Effector memory CD8-positive, alpha-beta T cell (primary cell): ENCODE measurements at regions not wholly inside any gene's neighbourhood (a gene's known extent, or its start where the extent isn't known, plus 50 kb on each side); places are given as distances from the start of the nearest gene placed in this dataset.
"Not testable (repeated sequence)": the region's sequence is repeated elsewhere in the genome, so short reads cannot be mapped to it uniquely, and the experiment has no call there.

ENCODE experiments used
- ATAC-seq: fragments of 150-1000 bp; cut with Tn5 transposase; replicated peaks from 2 replicates; pipeline ENCODE4 v1.10.0; 2021; ENCODE audit warnings: mild to moderate bottlenecking, moderate library complexity
- DNase-seq, 3 experiments: peaks; one replicate each; pipeline ENCODE4 v3.0.0; 2021
- H3K27ac Mint-ChIP-seq, 2 donors: one replicate each; pipeline ENCODE4 v1.8.0; 2022; ENCODE audit warnings: mild to moderate bottlenecking in 2 of 2, mixed read lengths in 2 of 2, moderate library complexity in 2 of 2
- H3K27me3 Mint-ChIP-seq, 2 donors: one replicate each; pipeline ENCODE4 v1.8.0; 2022; ENCODE audit warnings: mixed read lengths in 2 of 2
- H3K36me3 Mint-ChIP-seq: one replicate; pipeline ENCODE4 v1.8.0; 2022; ENCODE audit warnings: mild to moderate bottlenecking, moderate library complexity, mixed read lengths; ENCODE audit not compliant: insufficient read depth
- H3K4me1 Mint-ChIP-seq, 2 donors: one replicate each; pipeline ENCODE4 v1.8.0; 2022; ENCODE audit warnings: low read depth in 2 of 2, mixed read lengths in 2 of 2
- H3K4me3 Mint-ChIP-seq, 2 donors: one replicate each; pipeline ENCODE4 v1.8.0; 2022; ENCODE audit warnings: mild to moderate bottlenecking in 2 of 2, mixed read lengths in 2 of 2, moderate library complexity in 2 of 2
- H3K9me3 Mint-ChIP-seq, 2 donors: one replicate each; pipeline ENCODE4 v1.8.0; 2022; ENCODE audit warnings: mixed read lengths in 2 of 2

DNA sequence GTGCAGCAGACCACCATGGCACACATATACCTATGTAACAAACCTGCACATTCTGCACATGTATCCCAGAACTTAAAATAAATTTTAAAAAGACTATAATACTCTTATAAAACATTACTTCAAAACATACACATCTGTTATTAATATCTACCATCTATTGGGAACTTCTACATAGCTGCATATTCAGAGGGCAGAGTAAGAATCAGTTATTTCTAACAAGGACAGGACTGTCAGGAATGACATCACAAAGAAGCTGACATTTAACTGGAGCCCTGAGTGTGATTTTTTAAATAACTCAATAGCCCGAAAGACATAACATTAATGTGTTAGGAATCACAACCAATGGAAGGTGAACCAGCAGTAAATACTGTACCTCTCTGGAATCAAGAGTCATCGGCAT is 276.7 kb upstream of the ECI2 start:
- DNase-seq, result no peak
- Mint-ChIP-seq H3K4me1 (no peaks in the 10 kb centered on the region), H3K9me3 (peaks cover 0 to 9% of the 10 kb centered on the region in 2 donors), H3K4me3 (no peak overlapping the region), H3K27me3 (peaks cover 14 to 44% of the 10 kb centered on the region in 2 donors), H3K27ac (no peak overlapping the region), H3K36me3 (no peaks in the 10 kb centered on the region)
- ATAC-seq, result no peak

GRCh38 chr6:4407710-4408109 is 272.3 kb upstream of the ECI2 start:
- DNase-seq, H3K27ac Mint-ChIP-seq, H3K36me3 Mint-ChIP-seq, ATAC-seq, H3K4me1 Mint-ChIP-seq: not testable (repeated sequence)
- Mint-ChIP-seq H3K9me3 (peaks cover 0 to 15% of the 10 kb centered on the region in 2 donors), H3K4me3 (peak overlapping the region in 1 of 2 donors; percentile 6), H3K27me3 (peaks cover 41 to 48% of the 10 kb centered on the region in 2 donors)

DNA sequence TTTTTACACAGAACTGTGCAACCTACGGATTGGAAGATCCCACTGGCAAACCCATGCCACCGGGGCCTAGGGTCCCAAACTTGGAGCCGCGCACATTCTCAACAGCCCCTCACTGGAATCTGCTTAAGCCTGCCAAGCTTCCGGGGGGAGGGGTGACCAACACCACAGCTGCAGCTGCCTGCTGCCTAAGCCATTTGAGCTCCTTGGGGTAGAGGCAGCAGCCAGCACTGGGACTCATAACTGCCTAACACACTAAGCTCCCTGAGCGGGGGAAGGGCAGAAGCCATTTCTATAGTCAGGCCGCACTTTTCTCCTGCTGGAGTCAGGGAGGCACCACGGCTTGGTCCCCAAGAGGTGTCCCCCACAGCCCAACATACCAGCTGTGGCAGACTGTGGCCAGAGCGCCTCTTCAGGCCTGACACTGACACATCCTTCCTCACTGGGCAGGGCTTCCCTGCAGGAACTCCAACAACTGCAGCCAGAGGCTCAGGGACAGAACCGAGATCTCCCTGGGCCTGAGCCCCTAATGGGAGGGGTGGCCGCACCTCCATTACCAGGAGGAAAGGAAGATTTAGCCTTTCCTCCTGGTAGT is 270.3 kb upstream of the ECI2 start:
- no peaks in the 10 kb centered on the region for H3K36me3 Mint-ChIP-seq
- H3K4me1 Mint-ChIP-seq, result no peaks in the 10 kb centered on the region
- H3K27me3 Mint-ChIP-seq, result peaks cover 57 to 60% of the 10 kb centered on the region in 2 donors
- H3K27ac Mint-ChIP-seq, result no peak overlapping the region
- peaks cover 0 to 15% of the 10 kb centered on the region in 2 donors for H3K9me3 Mint-ChIP-seq
- ATAC-seq (no peak), DNase-seq (no peak)
- H3K4me3 Mint-ChIP-seq, result no peak overlapping the region

- no peaks in the 10 kb centered on the region for H3K36me3 Mint-ChIP-seq
- no peak for ATAC-seq
- no peak overlapping the region for H3K4me3 Mint-ChIP-seq
- DNase-seq, result no peak
- H3K9me3 Mint-ChIP-seq, result peaks cover 0 to 15% of the 10 kb centered on the region in 2 donors
- no peaks in the 10 kb centered on the region for H3K4me1 Mint-ChIP-seq
- peaks cover 53 to 73% of the 10 kb centered on the region in 2 donors for H3K27me3 Mint-ChIP-seq
- H3K27ac Mint-ChIP-seq, result no peak overlapping the region
These were observed 269.0 kb upstream of the ECI2 start for GRCh38 chr6:4404415-4404814.

GRCh38 chr6:4403828-4404227 is 268.5 kb upstream of the ECI2 start:
- peaks cover 51 to 79% of the 10 kb centered on the region in 2 donors for H3K27me3 Mint-ChIP-seq
- no peaks in the 10 kb centered on the region for H3K4me1 Mint-ChIP-seq
- peaks cover 0 to 15% of the 10 kb centered on the region in 2 donors for H3K9me3 Mint-ChIP-seq
- no peaks in the 10 kb centered on the region for H3K36me3 Mint-ChIP-seq
- DNase-seq, result no peak
- ATAC-seq, result no peak
- no peak overlapping the region for H3K4me3 Mint-ChIP-seq
- H3K27ac Mint-ChIP-seq, result no peak overlapping the region

- Mint-ChIP-seq H3K9me3 (peaks cover 0 to 11% of the 10 kb centered on the region in 2 donors), H3K36me3 (no peaks in the 10 kb centered on the region), H3K27ac (no peak overlapping the region), H3K27me3 (peaks cover 45 to 74% of the 10 kb centered on the region in 2 donors), H3K4me3 (no peak overlapping the region), H3K4me1 (no peaks in the 10 kb centered on the region)
- ATAC-seq, result no peak
- DNase-seq, result no peak
These were observed 267.8 kb upstream of the ECI2 start for GRCh38 chr6:4403023-4403752.

GRCh38 chr6:4402477-4402976 is 267.2 kb upstream of the ECI2 start:
- Mint-ChIP-seq H3K4me1 (no peaks in the 10 kb centered on the region), H3K27ac (no peak overlapping the region), H3K27me3 (peaks cover 38 to 69% of the 10 kb centered on the region in 2 donors), H3K4me3 (no peak overlapping the region), H3K36me3 (no peaks in the 10 kb centered on the region), H3K9me3 (peaks cover 0 to 9% of the 10 kb centered on the region in 2 donors)
- DNase-seq (no peak), ATAC-seq (no peak)

GRCh38 chr6:4401408-4402368 is 266.3 kb upstream of the ECI2 start:
- no peaks in the 10 kb centered on the region for H3K36me3 Mint-ChIP-seq
- H3K4me3 Mint-ChIP-seq, result no peak overlapping the region
- DNase-seq (no peak), ATAC-seq (no peak)
- H3K27ac Mint-ChIP-seq, result no peak overlapping the region
- peaks cover 30 to 61% of the 10 kb centered on the region in 2 donors for H3K27me3 Mint-ChIP-seq
- H3K4me1 Mint-ChIP-seq, result no peaks in the 10 kb centered on the region
- peaks cover 0 to 3% of the 10 kb centered on the region in 2 donors for H3K9me3 Mint-ChIP-seq

DNA sequence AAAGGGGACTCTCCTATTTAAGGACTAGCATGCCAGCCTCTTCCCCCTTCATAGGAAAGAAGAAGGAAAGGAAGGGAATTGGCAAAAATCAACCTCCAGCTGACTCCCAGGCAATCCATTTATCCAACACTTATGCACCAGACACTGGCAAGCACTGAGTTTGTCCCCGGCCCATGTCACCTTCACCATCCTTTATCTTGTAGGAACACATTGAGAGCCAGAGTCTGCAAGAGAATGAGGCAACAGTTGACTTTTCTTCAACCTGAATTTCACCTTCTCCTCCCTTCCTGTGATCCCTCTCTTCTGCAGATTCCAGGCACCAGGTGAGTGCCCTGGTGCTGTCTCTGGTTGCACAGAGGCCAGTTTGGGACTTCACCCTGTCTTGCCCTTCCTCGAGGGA is 264.3 kb upstream of the ECI2 start:
- no peak for ATAC-seq
- Mint-ChIP-seq H3K27me3 (peaks cover 29 to 63% of the 10 kb centered on the region in 2 donors), H3K9me3 (no peaks in the 10 kb centered on the region), H3K4me3 (no peak overlapping the region), H3K4me1 (no peaks in the 10 kb centered on the region), H3K36me3 (no peaks in the 10 kb centered on the region), H3K27ac (no peak overlapping the region)
- DNase-seq, result no peak

- H3K36me3 Mint-ChIP-seq, result no peaks in the 10 kb centered on the region
- H3K9me3 Mint-ChIP-seq, result no peaks in the 10 kb centered on the region
- no peak for DNase-seq
- H3K27ac Mint-ChIP-seq, result no peak overlapping the region
- H3K27me3 Mint-ChIP-seq, result peaks cover 26 to 61% of the 10 kb centered on the region in 2 donors
- no peak overlapping the region for H3K4me3 Mint-ChIP-seq
- no peak for ATAC-seq
- H3K4me1 Mint-ChIP-seq, result no peaks in the 10 kb centered on the region
These were observed 263.4 kb upstream of the ECI2 start for GRCh38 chr6:4398791-4399190.

DNA sequence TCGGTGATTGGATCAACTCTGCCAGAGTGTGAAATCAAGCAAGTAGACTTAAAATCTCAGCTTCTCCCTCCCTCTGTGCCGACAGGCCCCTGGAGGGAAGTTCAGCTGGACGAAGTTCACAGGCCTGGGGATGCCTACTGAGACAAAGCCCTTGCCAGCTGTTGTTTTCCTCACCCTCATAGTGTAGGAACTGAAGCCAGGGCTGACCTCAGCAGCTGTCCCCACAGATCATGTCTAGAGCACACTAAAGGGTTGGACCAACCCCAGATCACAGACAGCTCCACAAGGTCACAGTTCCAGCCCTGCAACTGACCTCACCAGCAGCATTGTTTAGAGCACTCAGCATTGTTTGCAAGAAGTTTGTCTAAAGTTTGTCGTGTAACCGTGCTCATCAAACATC is 261.9 kb upstream of the ECI2 start:
- H3K9me3 Mint-ChIP-seq, result no peaks in the 10 kb centered on the region
- H3K4me3 Mint-ChIP-seq, result no peak overlapping the region
- H3K36me3 Mint-ChIP-seq, result no peaks in the 10 kb centered on the region
- peaks cover 22 to 49% of the 10 kb centered on the region in 2 donors for H3K27me3 Mint-ChIP-seq
- no peak overlapping the region for H3K27ac Mint-ChIP-seq
- DNase-seq (no peak), ATAC-seq (no peak)
- no peaks in the 10 kb centered on the region for H3K4me1 Mint-ChIP-seq

- peaks cover 15 to 37% of the 10 kb centered on the region in 2 donors for H3K27me3 Mint-ChIP-seq
- ATAC-seq (no peak), DNase-seq (no peak)
- H3K4me3 Mint-ChIP-seq, result no peak overlapping the region
- no peak overlapping the region for H3K27ac Mint-ChIP-seq
- H3K4me1 Mint-ChIP-seq, result no peaks in the 10 kb centered on the region
- H3K36me3 Mint-ChIP-seq, result no peaks in the 10 kb centered on the region
- H3K9me3 Mint-ChIP-seq, result no peaks in the 10 kb centered on the region
These were observed 260.7 kb upstream of the ECI2 start for GRCh38 chr6:4396044-4396443.

DNA sequence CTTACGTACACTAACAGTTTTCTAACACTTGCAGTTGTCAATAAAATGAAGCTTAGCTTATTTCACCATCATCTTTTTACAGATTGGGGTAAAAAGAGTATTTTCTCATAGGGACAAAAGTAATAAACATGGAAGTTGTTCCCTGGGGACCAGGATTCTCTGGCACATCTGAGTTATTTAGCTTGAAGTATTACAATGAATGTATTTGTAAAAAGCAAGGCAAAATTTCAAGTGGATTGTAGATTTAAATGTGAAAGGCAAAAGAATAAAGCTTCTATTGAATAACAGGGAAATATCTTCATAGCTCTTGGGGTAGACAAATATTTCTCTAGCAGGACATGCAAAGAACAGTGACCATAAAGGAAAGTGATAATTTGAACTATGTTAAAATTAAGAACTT is 260.0 kb upstream of the ECI2 start:
- DNase-seq (no peak), ATAC-seq (no peak)
- H3K4me3 Mint-ChIP-seq, result no peak overlapping the region
- no peaks in the 10 kb centered on the region for H3K9me3 Mint-ChIP-seq
- H3K36me3 Mint-ChIP-seq, result no peaks in the 10 kb centered on the region
- H3K4me1 Mint-ChIP-seq, result no peaks in the 10 kb centered on the region
- H3K27ac Mint-ChIP-seq, result no peak overlapping the region
- H3K27me3 Mint-ChIP-seq, result peaks cover 8 to 30% of the 10 kb centered on the region in 2 donors
